NCI-H1417 treated with DMSO at 0.1 percent for 48 hours (cell line): ENCODE measurements at regions not wholly inside any gene's neighbourhood (a gene's known extent, or its start where the extent isn't known, plus 50 kb on each side); places are given as distances from the start of the nearest gene placed in this dataset.
"Not testable (repeated sequence)": the region's sequence is repeated elsewhere in the genome, so short reads cannot be mapped to it uniquely, and the experiment has no call there.

ENCODE experiments used
- DNase-seq: peaks from one replicate; lab custom pipeline; 2025; lab: John Stamatoyannopoulos, UW

GRCh38 chr11:37177721-37178120 is 579.7 kb upstream of the RAG2 start:
- DNase-seq = no peak

DNA sequence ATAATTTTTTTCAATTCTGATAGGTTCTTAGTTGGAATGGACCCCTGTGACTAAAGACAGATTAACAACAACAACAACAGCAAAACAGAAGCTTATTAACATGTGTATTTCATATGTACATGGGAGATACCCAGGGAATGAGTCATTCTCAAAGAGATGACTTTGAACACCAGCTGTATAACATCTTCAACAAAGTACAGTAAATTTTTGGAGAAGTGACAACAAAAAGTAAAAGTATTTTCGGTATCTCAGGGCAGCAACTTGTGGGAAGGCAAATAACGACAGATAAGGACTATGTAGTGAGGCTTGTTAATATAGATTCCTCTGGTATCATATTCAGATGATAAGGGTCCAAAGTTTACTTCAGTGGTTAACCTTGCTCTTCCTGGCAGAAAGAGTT is 573.4 kb upstream of the RAG2 start:
- no peak for DNase-seq

- DNase-seq = no peak
Observed at GRCh38 chr11:37170311-37170710, 572.3 kb upstream of the RAG2 start.

DNA sequence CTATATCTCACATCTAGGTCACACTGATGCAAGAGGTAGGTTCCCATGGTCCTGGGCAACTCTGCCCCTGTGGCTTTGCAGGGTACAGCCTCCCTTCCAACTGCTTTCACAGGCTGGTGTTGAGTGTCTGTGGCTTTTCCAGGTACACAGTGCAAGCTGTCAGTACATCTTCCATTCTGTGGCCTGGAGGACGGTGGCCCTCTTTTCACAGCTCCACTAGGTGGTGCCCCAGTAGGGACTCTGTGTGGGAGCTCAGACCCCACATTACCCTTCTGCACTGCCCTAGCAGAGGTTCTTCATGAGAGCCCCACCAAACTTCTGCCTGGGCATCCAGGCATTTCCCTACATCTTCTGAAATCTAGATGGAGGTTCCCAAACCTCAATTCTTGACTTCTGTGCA is 547.4 kb upstream of the RAG2 start:
- not testable (repeated sequence) for DNase-seq

GRCh38 chr11:37142591-37142990 is 544.6 kb upstream of the RAG2 start:
- no peak for DNase-seq

- no peak for DNase-seq
Observed at GRCh38 chr11:37141707-37142106, 543.7 kb upstream of the RAG2 start.

DNA sequence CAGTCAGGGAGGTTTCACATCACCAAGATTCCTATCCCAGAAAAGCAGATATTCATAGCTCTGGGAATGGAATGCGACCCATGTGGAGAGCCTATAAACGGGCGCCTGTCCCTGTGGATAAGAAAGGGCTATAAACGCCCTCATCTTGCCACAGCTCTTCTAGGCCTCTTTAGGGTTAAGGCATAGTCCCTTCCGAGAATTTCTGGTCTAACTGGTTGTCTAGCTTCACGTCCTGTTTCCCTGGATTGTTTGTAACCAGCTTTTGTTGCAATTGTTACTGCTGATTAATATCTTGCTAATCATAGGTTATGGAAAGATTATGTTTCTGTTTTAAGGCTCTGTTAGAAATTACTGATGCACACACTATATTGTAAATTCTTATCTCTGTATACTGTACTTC is 537.6 kb upstream of the RAG2 start:
- not testable (repeated sequence) for DNase-seq

- DNase-seq = no peak
Observed at GRCh38 chr11:37134637-37135036, 536.6 kb upstream of the RAG2 start.

GRCh38 chr11:37124384-37124783 is 526.3 kb upstream of the RAG2 start:
- no peak for DNase-seq

DNA sequence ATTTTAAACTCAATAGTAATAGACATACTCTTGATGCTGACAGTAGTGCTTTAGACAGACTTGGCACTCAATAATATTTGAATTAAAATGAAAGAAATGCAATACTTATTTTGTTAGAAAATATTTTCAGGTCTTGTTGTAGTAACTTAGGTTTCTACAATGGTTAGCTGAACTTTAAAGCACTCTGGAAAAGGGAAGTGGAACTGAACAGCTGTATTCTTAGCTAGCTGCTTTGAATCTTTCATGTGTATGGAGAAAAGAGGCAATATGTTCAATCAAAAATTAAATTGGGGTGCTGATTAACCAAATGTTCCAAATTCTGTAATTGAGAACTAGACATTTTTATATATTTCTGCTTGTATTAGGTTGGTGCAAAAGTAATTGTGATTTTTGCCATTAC is 517.9 kb upstream of the RAG2 start:
- no peak for DNase-seq

DNA sequence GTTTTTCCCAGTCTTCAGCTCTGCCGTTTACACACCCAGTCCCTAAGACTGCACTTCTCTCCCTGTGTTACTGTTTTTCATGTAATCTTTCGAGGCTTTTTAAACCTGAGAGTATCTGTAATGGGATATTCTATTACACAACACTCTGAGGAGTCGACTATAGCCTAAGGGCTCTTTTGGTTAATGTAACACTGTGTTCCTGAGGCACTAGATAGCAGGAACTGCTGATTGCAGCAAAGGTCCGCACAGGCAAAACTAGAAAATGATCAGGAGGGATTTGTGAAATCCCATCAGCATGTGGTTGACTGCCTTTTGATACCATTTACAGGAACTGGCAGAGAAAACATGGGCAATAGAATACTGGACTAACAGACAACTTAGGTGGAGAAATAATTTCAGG is 512.3 kb upstream of the RAG2 start:
- DNase-seq = no peak

- no peak for DNase-seq
Observed at GRCh38 chr11:37109286-37109585, 511.2 kb upstream of the RAG2 start.

DNA sequence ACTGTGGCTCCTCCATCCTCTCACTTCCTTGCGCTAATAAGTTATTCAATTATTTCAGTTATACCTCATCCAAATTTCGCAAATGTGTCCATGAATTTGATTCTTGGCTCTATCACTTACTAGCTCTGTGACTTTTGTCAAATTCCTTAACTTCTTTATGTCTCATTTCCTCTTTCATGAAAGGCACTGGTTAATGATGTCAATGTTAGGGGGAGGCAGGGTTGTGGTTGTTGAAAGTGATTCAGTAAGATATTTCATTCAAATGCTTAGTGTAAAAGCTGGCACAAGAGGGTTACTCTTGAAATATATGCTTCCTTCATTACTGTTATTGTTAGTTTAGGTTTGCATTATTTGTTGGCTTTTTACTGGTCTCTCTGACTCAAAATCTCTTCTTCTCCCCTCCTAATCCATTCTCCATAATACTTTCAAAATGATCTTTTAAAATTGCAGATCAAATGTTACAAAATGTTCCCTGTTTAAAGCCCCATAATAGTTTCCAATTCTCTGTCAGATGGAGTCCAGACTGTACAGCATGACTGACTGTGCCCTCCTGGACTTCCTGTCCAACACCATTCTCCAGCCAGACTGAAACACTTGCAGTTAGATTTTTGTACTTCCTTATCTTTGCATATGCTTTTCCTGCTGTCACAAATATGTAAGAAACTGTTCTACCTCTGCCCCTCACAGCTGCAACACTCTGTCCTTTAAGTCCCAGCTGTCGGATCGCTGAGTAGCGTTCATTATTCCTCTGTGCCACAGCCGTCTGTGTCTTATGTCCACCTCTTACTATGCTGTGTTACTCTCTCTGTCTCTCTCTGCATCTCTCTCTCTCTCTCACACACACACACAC is 510.6 kb upstream of the RAG2 start:
- no peak for DNase-seq

DNA sequence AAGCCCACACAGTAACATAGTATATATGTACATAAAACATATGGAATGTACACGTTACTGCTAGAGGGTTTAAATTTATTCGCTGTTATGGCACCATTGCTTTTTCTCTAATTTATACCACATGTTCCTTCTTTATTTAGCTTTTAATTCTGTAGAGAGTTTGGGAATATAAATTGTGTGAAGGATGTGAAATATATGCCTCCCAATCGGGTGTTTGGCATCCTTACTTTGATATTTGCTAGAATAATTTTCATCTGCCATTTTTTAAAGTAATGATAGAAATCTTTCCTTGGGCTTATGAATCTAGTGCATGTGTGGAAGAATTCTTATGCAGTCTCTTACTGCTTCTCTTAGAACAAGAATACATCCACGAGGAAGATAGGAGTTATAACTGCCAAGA is 509.8 kb upstream of the RAG2 start:
- DNase-seq = no peak

DNA sequence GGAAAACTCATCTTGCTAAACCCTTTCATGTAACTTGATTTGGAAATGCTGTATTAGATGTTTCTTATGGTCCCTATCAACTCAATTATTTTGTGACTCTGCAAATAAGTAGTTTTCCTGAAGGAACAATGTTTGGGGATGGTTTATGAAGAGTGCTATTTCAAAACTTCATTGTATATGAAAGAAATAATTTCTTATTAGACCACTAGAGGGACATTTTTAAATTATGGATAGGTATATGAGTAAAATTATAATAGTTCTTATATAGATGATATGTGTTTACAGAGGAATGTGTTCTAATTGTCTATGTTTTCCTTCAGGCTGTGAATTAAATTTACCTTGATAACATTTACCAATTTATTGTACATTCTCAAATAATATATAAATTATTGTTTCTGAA is 509.4 kb upstream of the RAG2 start:
- DNase-seq = no peak

DNA sequence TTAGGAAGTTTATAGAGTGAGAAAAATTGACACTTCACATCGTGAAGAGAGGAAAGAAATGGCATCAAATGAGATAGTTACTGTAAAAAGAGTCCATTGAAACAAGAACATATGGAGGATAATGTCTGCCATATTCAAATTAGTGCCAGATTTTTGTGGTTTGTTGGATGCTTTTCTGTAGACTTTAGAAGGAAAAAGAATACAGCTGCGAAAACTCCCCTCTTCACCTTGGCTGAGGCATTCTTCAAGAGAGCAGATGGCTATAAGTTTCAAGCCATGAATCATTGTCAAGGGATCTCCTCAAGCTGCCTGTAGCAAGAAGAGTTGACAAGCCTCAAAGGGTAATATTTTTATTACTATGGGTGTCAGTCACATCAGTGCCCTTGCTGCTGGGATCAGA is 507.4 kb upstream of the RAG2 start:
- no peak for DNase-seq

GRCh38 chr11:37104380-37104779 is 506.3 kb upstream of the RAG2 start:
- DNase-seq = no peak

GRCh38 chr11:37100008-37100407 is 502.0 kb upstream of the RAG2 start:
- no peak for DNase-seq

DNA sequence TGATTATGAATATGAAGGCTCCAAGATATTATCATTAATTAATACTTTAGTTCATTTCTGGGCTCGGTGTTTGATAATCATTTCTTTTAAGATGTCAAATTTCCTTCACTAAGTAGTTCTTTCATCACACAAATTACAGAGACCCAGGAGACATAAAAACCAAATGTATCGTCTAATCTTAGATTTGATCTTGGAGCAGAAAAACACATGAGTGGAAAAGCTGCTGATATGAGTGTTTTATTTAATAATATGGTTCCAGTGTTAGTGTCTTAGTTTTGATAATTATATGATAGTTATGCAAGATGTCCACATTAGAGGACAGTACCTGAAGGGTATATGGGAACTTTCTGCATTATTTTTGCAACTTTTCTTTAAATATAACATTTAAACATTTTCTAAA is 494.5 kb upstream of the RAG2 start:
- DNase-seq = no peak

DNA sequence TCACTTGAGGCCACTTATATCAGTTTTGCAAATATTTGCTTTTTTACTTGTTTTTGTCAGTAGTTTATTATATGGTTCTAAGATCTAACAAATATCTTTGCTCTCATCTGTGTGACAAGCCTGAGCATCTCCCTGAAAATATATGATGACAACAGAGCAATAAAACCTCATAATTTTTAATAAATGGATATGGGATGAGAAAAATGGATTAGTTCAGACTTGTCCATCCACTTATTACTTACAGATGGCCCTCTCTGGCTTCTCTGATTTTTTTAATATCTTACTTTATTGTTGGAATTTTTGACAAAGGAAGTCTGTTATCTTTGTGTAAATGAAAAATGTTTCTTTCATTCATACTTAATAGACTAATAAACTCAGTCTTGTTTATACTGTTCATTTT is 491.4 kb upstream of the RAG2 start:
- DNase-seq = no peak

GRCh38 chr11:37088573-37088910 is 490.5 kb upstream of the RAG2 start:
- DNase-seq = no peak

DNA sequence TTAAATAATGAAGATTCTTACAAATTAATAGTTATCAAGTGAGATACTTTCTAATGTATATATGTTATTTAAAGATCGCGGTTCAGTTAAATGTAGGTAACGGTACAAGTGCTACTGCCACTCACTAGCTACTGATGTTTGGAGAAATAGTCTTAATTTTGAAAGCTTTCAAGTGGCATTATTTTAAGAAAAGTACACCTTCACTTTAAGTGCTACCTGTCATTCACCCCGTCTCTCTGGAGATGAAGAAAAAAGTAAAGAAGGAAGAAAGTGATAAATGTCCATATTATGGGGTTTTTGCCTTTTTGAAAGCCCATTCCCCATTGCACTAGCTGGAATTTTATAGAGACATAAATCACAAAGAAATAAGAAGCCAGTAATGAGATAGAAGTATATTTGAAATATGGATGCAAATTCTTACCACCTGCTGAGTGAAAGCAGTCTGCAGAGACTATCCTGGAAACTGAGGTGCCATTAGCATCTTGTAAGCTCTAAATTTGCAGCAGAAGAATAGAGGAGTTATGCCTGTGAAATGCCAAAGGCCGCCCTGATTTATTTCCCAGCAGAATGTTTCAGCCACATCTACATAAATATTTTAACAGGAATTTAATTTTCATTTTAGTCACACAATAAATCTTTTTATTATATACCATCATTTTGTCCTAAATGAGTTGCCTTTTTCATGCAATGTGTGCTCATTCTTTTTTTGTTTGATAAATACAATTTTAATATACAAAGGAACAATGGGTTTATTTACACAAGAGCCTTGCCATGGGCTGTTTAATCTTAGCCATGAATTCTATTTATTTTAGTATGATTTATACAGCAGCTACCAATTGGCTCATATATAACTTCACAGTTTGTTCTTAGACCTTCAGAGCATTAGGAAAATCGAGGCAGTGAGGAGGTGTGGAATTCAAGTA is 489.9 kb upstream of the RAG2 start:
- no peak for DNase-seq

- no peak for DNase-seq
Observed at GRCh38 chr11:37078521-37078920, 480.5 kb upstream of the RAG2 start.

DNA sequence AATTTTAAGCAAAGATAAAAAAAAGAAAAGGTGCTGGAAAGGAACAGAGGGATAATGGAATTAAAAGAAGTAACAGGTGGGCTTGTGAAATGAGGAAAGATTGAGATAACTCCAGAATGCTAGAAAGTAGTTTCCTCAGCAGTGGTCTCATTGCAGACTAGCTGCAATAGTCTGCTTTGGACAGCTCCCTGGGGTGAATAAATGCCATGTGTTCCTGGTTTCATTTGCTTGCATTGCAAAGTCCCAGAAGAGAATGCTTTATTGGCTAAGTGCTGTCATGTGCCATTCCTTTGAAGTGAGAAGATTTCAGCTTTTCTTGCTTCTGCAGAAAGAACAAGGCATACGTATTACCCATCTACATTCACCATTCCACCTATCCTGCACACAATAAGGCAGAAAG is 478.8 kb upstream of the RAG2 start:
- DNase-seq = no peak
